K562 (cell line): ENCODE measurements at regions not wholly inside any gene's neighbourhood (a gene's known extent, or its start where the extent isn't known, plus 50 kb on each side); places are given as distances from the start of the nearest gene placed in this dataset.

Experiments used
- ATAC-seq: fragments of 200-7000 bp; cut with Tn5 transposase; 3 replicates; pipeline ENCODE4 v1.9.1; 2020; ENCODE audit warnings: moderate library complexity
- BruUV-seq: library from RNA; stranded (reverse); fragments of 400-500 nt; replicated peaks from 2 replicates; lab custom pipeline; 2021; lab: Mats Ljungman, UMichigan
- CTCF ChIA-PET: fragments of 300-600 bp; formaldehyde crosslinking; extraction: SDS; loops from one replicate; lab custom pipeline; 2021; ENCODE audit warnings: low intra/inter-chr PET ratio; lab: Yijun Ruan, JAX
- POLR2A ChIA-PET: fragments of 300-600, 350-650 bp; sonication (Branson Sonifier 250); formaldehyde crosslinking; extraction: SDS; loops from one replicate; lab custom pipeline; 2021; ENCODE audit warnings: antibody characterized with exemption, inconsistent platforms; lab: Yijun Ruan, JAX
- DNase-seq, 4 experiments: peaks; one replicate each; pipeline versions ENCODE4 v3.0.0 to v3.0.0-alpha.2; 2011 to 2018; ENCODE audit warnings: low spot score in 3 of 4, mixed read lengths in 3 of 4; ENCODE audit errors: extremely low read depth in 1 of 4
- FAIRE-seq: peaks from 2 replicates; lab custom pipeline; 2011; peaks lifted over from hg19 to GRCh38; lab: Jason Lieb, UNC
- H2AFZ ChIP-seq: 2 replicates; pipeline ENCODE4 v1.6.0; 2011; ENCODE audit warnings: low read depth, low read length, control low read depth, inconsistent platforms
- H3K27ac ChIP-seq: fragments of 200-600 bp; 3 replicates; pipeline ENCODE4 v1.8.0; 2011; ENCODE audit warnings: low read depth, mild to moderate bottlenecking, control low read depth, inconsistent platforms, low read length, moderate library complexity, mixed read lengths; ENCODE audit errors: extremely low read depth
- H3K27me3 ChIP-seq, 2 experiments: fragments of 300-600 bp in 1 of 2; 2 replicates in 1 of 2; 3 replicates in 1 of 2; pipeline versions ENCODE4 v1.6.0 to v1.8.0; 2011; ENCODE audit warnings: inconsistent platforms in 2 of 2, low read length in 2 of 2, mild to moderate bottlenecking in 1 of 2, mixed read lengths in 1 of 2, moderate library complexity in 1 of 2; ENCODE audit not compliant: control insufficient read depth in 2 of 2, insufficient read depth in 2 of 2
- H3K36me3 ChIP-seq: fragments of 300-600 bp; 3 replicates; pipeline ENCODE4 v1.8.0; 2011; ENCODE audit warnings: mild to moderate bottlenecking, low read length, inconsistent platforms; ENCODE audit not compliant: control insufficient read depth, insufficient read depth
- H3K4me1 ChIP-seq, 2 experiments: fragments of 200-600 bp in 1 of 2; replicated peaks in 1 of 2; 2 replicates in 1 of 2; 3 replicates in 1 of 2; pipeline versions ENCODE4 v1.5.1 to v1.8.0; 2011; ENCODE audit warnings: inconsistent platforms in 2 of 2, low read length in 2 of 2, mild to moderate bottlenecking in 1 of 2, mixed read lengths in 1 of 2, moderate library complexity in 1 of 2; ENCODE audit not compliant: control insufficient read depth in 2 of 2, insufficient read depth in 2 of 2
- H3K4me2 ChIP-seq: 2 replicates; pipeline ENCODE4 v1.6.1; 2011; ENCODE audit warnings: low read length, control low read depth, inconsistent platforms, mixed read lengths; ENCODE audit not compliant: insufficient read depth
- H3K4me3 ChIP-seq: fragments of 200-600 bp; sonication (generic), shearing (Covaris generic); 2 replicates; pipeline ENCODE4 v1.5.1; 2016; ENCODE audit warnings: control low read depth, inconsistent platforms
- H3K79me2 ChIP-seq: fragments of 200-600 bp; 3 replicates; pipeline ENCODE4 v1.8.0; 2011; ENCODE audit warnings: low read length, inconsistent platforms; ENCODE audit not compliant: control insufficient read depth, insufficient read depth
- H3K9ac ChIP-seq, 2 experiments: 2 replicates each; pipeline versions ENCODE4 v1.6.0 to v1.6.1; 2011; ENCODE audit warnings: low read depth in 2 of 2, low read length in 2 of 2, control low read depth in 1 of 2, inconsistent platforms in 1 of 2, mild to moderate bottlenecking in 1 of 2, mixed read lengths in 1 of 2; ENCODE audit not compliant: insufficient read depth in 1 of 2
- H3K9me1 ChIP-seq: one replicate; pipeline ENCODE4 v1.6.0; 2011; ENCODE audit warnings: inconsistent platforms, mild to moderate bottlenecking, low read length, moderate library complexity; ENCODE audit not compliant: control insufficient read depth, insufficient read depth
- H3K9me3 ChIP-seq: replicated peaks from 2 replicates; pipeline ENCODE4 v1.5.1; 2011; ENCODE audit warnings: low read depth, low read length, inconsistent platforms; ENCODE audit not compliant: control insufficient read depth, insufficient read depth
- H4K20me1 ChIP-seq: replicated peaks from 2 replicates; pipeline ENCODE4 v1.6.1; 2011; ENCODE audit warnings: low read length, inconsistent platforms, mixed read lengths; ENCODE audit not compliant: control insufficient read depth, insufficient read depth
- ATF1 ChIP-seq, 2 experiments: fragments of 450-650 bp in 1 of 2; IDR thresholded peaks; 2 replicates each; pipeline ENCODE4 v1.6.1; 2016; ENCODE audit warnings: missing compliant biosample characterization in 1 of 2, missing genetic modification characterization in 1 of 2
- CBX5 ChIP-seq: IDR thresholded peaks from 2 replicates; pipeline ENCODE4 v1.6.1; 2014; ENCODE audit warnings: low read depth, borderline replicate concordance
- CLOCK ChIP-seq: fragments of 250-450 bp; sonication (Bioruptor Pico); IDR thresholded peaks from 2 replicates; pipeline ENCODE4 v1.4.0; 2020; ENCODE audit warnings: mild to moderate bottlenecking, moderate library complexity, borderline replicate concordance
- E2F4 ChIP-seq: sonication (generic); formaldehyde crosslinking; IDR thresholded peaks from 2 replicates; pipeline ENCODE4 v1.8.0; 2022; ENCODE audit warnings: mild to moderate bottlenecking, low read depth, missing genetic modification reagents
- FIP1L1 ChIP-seq: fragments of 200-400 bp; formaldehyde crosslinking; IDR thresholded peaks from 2 replicates; pipeline ENCODE4 v1.6.1; 2018; ENCODE audit warnings: mild to moderate bottlenecking, low read depth, low read length; ENCODE audit not compliant: poor library complexity, severe bottlenecking
- GTF2F1 ChIP-seq: IDR thresholded peaks from 2 replicates; pipeline ENCODE4 v1.6.1; 2011; ENCODE audit warnings: low read depth, low read length, improper control_type of control experiment
- HCFC1 ChIP-seq: IDR thresholded peaks from 2 replicates; pipeline ENCODE4 v1.6.1; 2012; ENCODE audit warnings: low read depth, low read length, improper control_type of control experiment
- HOXB6 ChIP-seq: fragments of 250-450 bp; sonication (Bioruptor Pico); IDR thresholded peaks from 2 replicates; pipeline ENCODE4 v1.5.1; 2022; ENCODE audit warnings: mild to moderate bottlenecking, borderline replicate concordance
- JUND ChIP-seq, 2 experiments: IDR thresholded peaks; 2 replicates in 1 of 2; 3 replicates in 1 of 2; pipeline ENCODE4 v1.6.1; 2011; ENCODE audit warnings: borderline replicate concordance in 2 of 2, low read depth in 2 of 2, low read length in 2 of 2, improper control_type of control experiment in 1 of 2, missing biosample characterization in 1 of 2, missing genetic modification characterization in 1 of 2, missing genetic modification reagents in 1 of 2
- MCM7 ChIP-seq, 2 experiments: fragments of 450-650 bp; IDR thresholded peaks; 2 replicates each; pipeline ENCODE4 v1.6.1; 2016 to 2018
- NFIX ChIP-seq: fragments of 250-450 bp; sonication (Bioruptor Pico); IDR thresholded peaks from 2 replicates; pipeline ENCODE4 v1.4.0; 2020; ENCODE audit warnings: low read depth, mild to moderate bottlenecking, moderate library complexity
- PML ChIP-seq: IDR thresholded peaks from 2 replicates; pipeline ENCODE4 v1.6.1; 2012; ENCODE audit warnings: low read length, inconsistent platforms
- ZBTB33 ChIP-seq: sonication (generic); formaldehyde crosslinking; IDR thresholded peaks from 2 replicates; pipeline ENCODE4 v1.8.1; 2023; ENCODE audit warnings: mild to moderate bottlenecking, missing genetic modification reagents
- ZNF134 ChIP-seq: fragments of 250-450 bp; sonication (Bioruptor Pico); conservative IDR thresholded peaks from 2 replicates; pipeline ENCODE4 v1.4.0; 2020
- ZNF23 ChIP-seq: fragments of 250-450 bp; sonication (Bioruptor Pico); IDR thresholded peaks from 2 replicates; pipeline ENCODE4 v1.4.0; 2020; ENCODE audit warnings: mild to moderate bottlenecking
- WGBS: fragments of 100-300 bp; shearing (Covaris generic); methylation state at CpG from one replicate; pipeline ENCODE4 v1.1.6; 2016; ENCODE audit warnings: low coverage, mixed read lengths; ENCODE audit not compliant: insufficient coverage; ENCODE audit errors: missing lambda C conversion rate; 5-methylcytosine and 5-hydroxymethylcytosine counted together
- in situ Hi-C: fragments of 300-500 bp; cut with MboI; formaldehyde crosslinking; loops from 4 replicates; pipeline ENCODE4 v1.15.0; 2018; ENCODE audit warnings: inconsistent platforms, mixed read lengths
- intact Hi-C: fragments of 100-400 bp; cut with micrococcal nuclease; formaldehyde crosslinking; loops from 2 replicates; pipeline ENCODE4 v1.14.2; 2022

- Histone ChIP-seq H3K36me3 (no peaks in the 10 kb centered on the region), H3K9me3 (no peaks in the 10 kb centered on the region), H3K27me3 (no peaks in the 10 kb centered on the region), H3K9ac (no peak overlapping the region), H3K27ac (no peak overlapping the region), H4K20me1 (no peaks in the 10 kb centered on the region), H3K4me3 (no peak overlapping the region), H3K4me2 (no peak overlapping the region), H3K79me2 (no peaks in the 10 kb centered on the region), H2AFZ (no peak overlapping the region), H3K4me1 (no peaks in the 10 kb centered on the region), H3K9me1 (no peaks in the 10 kb centered on the region)
- WGBS = 0% methylated on average over 1 of the region's 1 CpG
- FAIRE-seq (no peak), ATAC-seq (no peak), DNase-seq (no peak)
- intact Hi-C loops = no loop called here
- in situ Hi-C loops = no loop called here
- no TSS peak for BruUV-seq
- ChIA-PET POLR2A (no interaction called here), CTCF (no interaction called here)
- no peak for TF ChIP-seq ZNF134 (CRISPR knock-in tag)
- no peak for TF ChIP-seq NFIX (CRISPR knock-in tag)
- TF ChIP-seq HOXB6 = no peak
- TF ChIP-seq CLOCK (CRISPR knock-in tag) = no peak
- no peak for TF ChIP-seq GTF2F1
- TF ChIP-seq MCM7 (IDR thresholded peaks at IDR 0.05) = no peak
- no peak for TF ChIP-seq ZBTB33
- TF ChIP-seq HCFC1 = no peak
- no peak for TF ChIP-seq FIP1L1
- no peak for TF ChIP-seq PML
- no peak for TF ChIP-seq JUND (IDR thresholded peaks at IDR 0.05; ENCODE audit: borderline replicate concordance, low read depth, low read length)
- TF ChIP-seq JUND (tag; IDR thresholded peaks at IDR 0.05; ENCODE audit: borderline replicate concordance, low read depth, low read length) = no peak
- no peak for TF ChIP-seq CBX5
- no peak for TF ChIP-seq ZNF23 (CRISPR knock-in tag)
- no peak for TF ChIP-seq E2F4
- no peak for TF ChIP-seq ATF1 (CRISPR knock-in tag; IDR thresholded peaks at IDR 0.05)
- TF ChIP-seq ATF1 (tag; IDR thresholded peaks at IDR 0.05) = no peak
Measured at GRCh38 chr4:57374866-57375595, 264.8 kb upstream of the IGFBP7 start.
